C4-2B (cell line): ENCODE measurements at regions not wholly inside any gene's neighbourhood (a gene's known extent, or its start where the extent isn't known, plus 50 kb on each side); places are given as distances from the start of the nearest gene placed in this dataset.

ENCODE experiments used
- H3K27ac ChIP-seq: fragments of 450-650 bp; 2 replicates; pipeline ENCODE4 v1.5.1; 2017
- ZFX ChIP-seq: fragments of 450-650 bp; IDR thresholded peaks from 2 replicates; pipeline ENCODE4 v1.6.1; 2017
- TF ChIP-seq, protein P1 (sequence below): fragments of 450-650 bp; conservative IDR thresholded peaks from 2 replicates; pipeline ENCODE4 v1.5.1; 2017; ENCODE audit warnings: mild to moderate bottlenecking

- H3K27ac ChIP-seq: no peak overlapping the region
Observed at GRCh38 chr19:30648866-30649862, 277.0 kb downstream of the ZNF536 start.

GRCh38 chr19:30647891-30648720 is 275.9 kb downstream of the ZNF536 start:
- TF ChIP-seq, protein P1, sequence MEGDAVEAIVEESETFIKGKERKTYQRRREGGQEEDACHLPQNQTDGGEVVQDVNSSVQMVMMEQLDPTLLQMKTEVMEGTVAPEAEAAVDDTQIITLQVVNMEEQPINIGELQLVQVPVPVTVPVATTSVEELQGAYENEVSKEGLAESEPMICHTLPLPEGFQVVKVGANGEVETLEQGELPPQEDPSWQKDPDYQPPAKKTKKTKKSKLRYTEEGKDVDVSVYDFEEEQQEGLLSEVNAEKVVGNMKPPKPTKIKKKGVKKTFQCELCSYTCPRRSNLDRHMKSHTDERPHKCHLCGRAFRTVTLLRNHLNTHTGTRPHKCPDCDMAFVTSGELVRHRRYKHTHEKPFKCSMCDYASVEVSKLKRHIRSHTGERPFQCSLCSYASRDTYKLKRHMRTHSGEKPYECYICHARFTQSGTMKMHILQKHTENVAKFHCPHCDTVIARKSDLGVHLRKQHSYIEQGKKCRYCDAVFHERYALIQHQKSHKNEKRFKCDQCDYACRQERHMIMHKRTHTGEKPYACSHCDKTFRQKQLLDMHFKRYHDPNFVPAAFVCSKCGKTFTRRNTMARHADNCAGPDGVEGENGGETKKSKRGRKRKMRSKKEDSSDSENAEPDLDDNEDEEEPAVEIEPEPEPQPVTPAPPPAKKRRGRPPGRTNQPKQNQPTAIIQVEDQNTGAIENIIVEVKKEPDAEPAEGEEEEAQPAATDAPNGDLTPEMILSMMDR: no peak
- no peak for TF ChIP-seq ZFX
- H3K27ac ChIP-seq: no peak overlapping the region

More at GRCh38 chr19:30648866-30649862, 277.0 kb downstream of the ZNF536 start:
- no peak for TF ChIP-seq ZFX
- TF ChIP-seq, protein P1: no peak

DNA sequence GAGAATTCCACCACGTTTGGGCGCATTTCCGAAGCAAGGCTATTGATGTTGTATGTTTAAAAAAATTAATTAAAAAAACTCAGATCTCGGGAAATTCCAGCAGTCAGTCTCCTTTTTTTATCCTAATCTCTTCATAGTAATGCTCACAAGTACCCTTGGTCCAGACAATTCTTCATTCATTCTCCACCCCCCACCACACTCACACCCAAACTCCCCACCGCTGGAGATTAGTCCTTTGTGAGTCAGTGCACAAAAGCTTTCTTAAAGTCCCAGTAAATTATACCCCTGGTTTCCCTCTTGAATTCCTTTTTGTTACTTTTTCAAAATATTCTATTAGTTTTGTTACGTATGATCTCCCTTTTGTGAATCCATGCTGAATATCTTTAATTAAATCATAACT is 274.6 kb downstream of the ZNF536 start:
- TF ChIP-seq ZFX: no peak
- TF ChIP-seq, protein P1: no peak
- no peak overlapping the region for H3K27ac ChIP-seq

DNA sequence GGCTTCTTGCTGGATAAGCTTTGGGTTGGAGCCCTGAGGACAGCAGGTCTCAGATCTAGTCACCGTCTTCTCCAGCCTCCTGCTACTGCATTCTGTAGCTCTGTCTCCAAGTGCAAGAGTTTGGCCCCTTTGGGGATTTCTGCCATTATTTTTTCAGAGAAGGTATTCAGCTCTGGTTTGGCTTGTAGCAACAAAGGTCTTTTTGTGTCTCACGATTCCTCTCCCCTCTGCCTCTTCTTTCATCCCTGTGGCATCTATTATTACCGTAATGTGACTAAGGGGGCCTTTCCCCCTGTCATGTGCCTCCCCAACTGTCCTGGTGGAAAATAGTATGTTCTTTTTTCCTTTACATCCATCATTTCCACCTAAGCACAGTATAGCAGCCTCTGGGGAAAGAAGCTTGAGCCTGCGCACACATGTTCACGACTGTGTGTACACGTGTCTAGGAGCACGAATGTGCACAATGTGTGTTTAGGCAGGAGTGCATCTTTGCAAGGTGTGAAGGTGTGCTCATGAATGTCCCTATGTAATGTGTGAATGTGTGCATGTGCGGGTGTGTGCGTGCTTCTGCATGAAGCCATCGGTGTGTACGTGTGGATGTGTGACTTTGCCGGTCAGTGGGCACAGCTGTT is 273.9 kb downstream of the ZNF536 start:
- TF ChIP-seq ZFX: no peak
- TF ChIP-seq, protein P1: no peak

GRCh38 chr19:30640252-30640965 is 268.2 kb downstream of the ZNF536 start:
- TF ChIP-seq, protein P1: no peak
- TF ChIP-seq ZFX: no peak
- no peak overlapping the region for H3K27ac ChIP-seq

More for the DNA sequence above, 273.9 kb downstream of the ZNF536 start:
- no peak overlapping the region for H3K27ac ChIP-seq

- H3K27ac ChIP-seq: no peak overlapping the region
- TF ChIP-seq ZFX: no peak
- TF ChIP-seq, protein P1: no peak
Observed at GRCh38 chr19:30638889-30639288, 266.7 kb downstream of the ZNF536 start.
